Ishikawa (cell line): ENCODE measurements at regions not wholly inside any gene's neighbourhood (a gene's known extent, or its start where the extent isn't known, plus 50 kb on each side); places are given as distances from the start of the nearest gene placed in this dataset.

Experiments used
- CEBPB ChIP-seq: IDR thresholded peaks from 2 replicates; pipeline ENCODE4 v1.6.1; 2012
- CREB1 ChIP-seq: IDR thresholded peaks from 2 replicates; pipeline ENCODE4 v1.6.1; 2012; ENCODE audit warnings: low read depth
- EGR1 ChIP-seq: IDR thresholded peaks from 2 replicates; pipeline ENCODE4 v1.6.1; 2012
- EP300 ChIP-seq: IDR thresholded peaks from 2 replicates; pipeline ENCODE4 v1.6.1; 2012; ENCODE audit warnings: borderline replicate concordance
- FOXM1 ChIP-seq: IDR thresholded peaks from 2 replicates; pipeline ENCODE4 v1.6.1; 2012; ENCODE audit warnings: low read depth, borderline replicate concordance
- NFIC ChIP-seq: IDR thresholded peaks from 2 replicates; pipeline ENCODE4 v1.6.1; 2012
- RAD21 ChIP-seq: IDR thresholded peaks from 2 replicates; pipeline ENCODE4 v1.6.1; 2012; ENCODE audit warnings: low read depth
- TAF1 ChIP-seq: IDR thresholded peaks from 2 replicates; pipeline ENCODE4 v1.6.1; 2012; ENCODE audit warnings: low read depth, mild to moderate bottlenecking
- TCF12 ChIP-seq: IDR thresholded peaks from 2 replicates; pipeline ENCODE4 v1.6.1; 2012; ENCODE audit warnings: low read depth
- TEAD4 ChIP-seq: IDR thresholded peaks from 2 replicates; pipeline ENCODE4 v1.6.1; 2012
- YY1 ChIP-seq: IDR thresholded peaks from 2 replicates; pipeline ENCODE4 v1.6.1; 2012; ENCODE audit warnings: low read depth
- ZBTB7A ChIP-seq: IDR thresholded peaks from 2 replicates; pipeline ENCODE4 v1.6.1; 2012; ENCODE audit warnings: low read depth
- TF ChIP-seq, protein P1 (sequence below): IDR thresholded peaks from 2 replicates; pipeline ENCODE4 v1.6.1; 2012
- TF ChIP-seq, protein P2 (sequence below): IDR thresholded peaks from 2 replicates; pipeline ENCODE4 v1.6.1; 2012; ENCODE audit warnings: low read depth, mild to moderate bottlenecking
- TF ChIP-seq, protein P3 (sequence below): IDR thresholded peaks from 2 replicates; pipeline ENCODE4 v1.6.1; 2012

DNA sequence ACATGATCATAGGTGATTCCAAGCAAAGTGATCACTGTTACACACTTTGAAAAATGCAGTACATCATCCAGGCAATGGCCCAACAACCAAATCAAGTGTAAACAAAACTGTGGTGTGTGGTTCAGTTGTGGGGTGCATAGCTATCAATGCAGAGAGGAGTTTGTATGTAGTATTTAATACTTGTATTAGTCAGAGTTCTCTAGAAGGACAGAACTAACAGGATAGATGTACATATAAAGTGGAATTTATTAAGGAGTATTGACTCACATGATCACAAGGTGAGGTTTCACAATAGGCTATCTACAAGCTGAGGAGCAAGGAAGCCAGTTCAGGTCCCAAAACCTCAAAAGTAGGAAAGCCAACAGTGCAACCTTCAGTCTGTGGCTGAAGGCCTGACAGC lies 249.3 kb upstream of the HTR2A start:
- TF ChIP-seq TAF1, result no peak
- no peak for TF ChIP-seq TEAD4
- TF ChIP-seq ZBTB7A, result no peak
- TF ChIP-seq CEBPB, result no peak
- TF ChIP-seq, protein P1, sequence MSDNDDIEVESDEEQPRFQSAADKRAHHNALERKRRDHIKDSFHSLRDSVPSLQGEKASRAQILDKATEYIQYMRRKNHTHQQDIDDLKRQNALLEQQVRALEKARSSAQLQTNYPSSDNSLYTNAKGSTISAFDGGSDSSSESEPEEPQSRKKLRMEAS, result no peak
- no peak for TF ChIP-seq NFIC
- no peak for TF ChIP-seq RAD21
- TF ChIP-seq FOXM1, result no peak
- TF ChIP-seq, protein P2, sequence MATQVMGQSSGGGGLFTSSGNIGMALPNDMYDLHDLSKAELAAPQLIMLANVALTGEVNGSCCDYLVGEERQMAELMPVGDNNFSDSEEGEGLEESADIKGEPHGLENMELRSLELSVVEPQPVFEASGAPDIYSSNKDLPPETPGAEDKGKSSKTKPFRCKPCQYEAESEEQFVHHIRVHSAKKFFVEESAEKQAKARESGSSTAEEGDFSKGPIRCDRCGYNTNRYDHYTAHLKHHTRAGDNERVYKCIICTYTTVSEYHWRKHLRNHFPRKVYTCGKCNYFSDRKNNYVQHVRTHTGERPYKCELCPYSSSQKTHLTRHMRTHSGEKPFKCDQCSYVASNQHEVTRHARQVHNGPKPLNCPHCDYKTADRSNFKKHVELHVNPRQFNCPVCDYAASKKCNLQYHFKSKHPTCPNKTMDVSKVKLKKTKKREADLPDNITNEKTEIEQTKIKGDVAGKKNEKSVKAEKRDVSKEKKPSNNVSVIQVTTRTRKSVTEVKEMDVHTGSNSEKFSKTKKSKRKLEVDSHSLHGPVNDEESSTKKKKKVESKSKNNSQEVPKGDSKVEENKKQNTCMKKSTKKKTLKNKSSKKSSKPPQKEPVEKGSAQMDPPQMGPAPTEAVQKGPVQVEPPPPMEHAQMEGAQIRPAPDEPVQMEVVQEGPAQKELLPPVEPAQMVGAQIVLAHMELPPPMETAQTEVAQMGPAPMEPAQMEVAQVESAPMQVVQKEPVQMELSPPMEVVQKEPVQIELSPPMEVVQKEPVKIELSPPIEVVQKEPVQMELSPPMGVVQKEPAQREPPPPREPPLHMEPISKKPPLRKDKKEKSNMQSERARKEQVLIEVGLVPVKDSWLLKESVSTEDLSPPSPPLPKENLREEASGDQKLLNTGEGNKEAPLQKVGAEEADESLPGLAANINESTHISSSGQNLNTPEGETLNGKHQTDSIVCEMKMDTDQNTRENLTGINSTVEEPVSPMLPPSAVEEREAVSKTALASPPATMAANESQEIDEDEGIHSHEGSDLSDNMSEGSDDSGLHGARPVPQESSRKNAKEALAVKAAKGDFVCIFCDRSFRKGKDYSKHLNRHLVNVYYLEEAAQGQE, result no peak
- TF ChIP-seq, protein P3, sequence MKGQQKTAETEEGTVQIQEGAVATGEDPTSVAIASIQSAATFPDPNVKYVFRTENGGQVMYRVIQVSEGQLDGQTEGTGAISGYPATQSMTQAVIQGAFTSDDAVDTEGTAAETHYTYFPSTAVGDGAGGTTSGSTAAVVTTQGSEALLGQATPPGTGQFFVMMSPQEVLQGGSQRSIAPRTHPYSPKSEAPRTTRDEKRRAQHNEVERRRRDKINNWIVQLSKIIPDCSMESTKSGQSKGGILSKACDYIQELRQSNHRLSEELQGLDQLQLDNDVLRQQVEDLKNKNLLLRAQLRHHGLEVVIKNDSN, result no peak
- TF ChIP-seq YY1, result no peak
- TF ChIP-seq EGR1, result no peak
- TF ChIP-seq TCF12, result no peak
- no peak for TF ChIP-seq EP300
- no peak for TF ChIP-seq CREB1

DNA sequence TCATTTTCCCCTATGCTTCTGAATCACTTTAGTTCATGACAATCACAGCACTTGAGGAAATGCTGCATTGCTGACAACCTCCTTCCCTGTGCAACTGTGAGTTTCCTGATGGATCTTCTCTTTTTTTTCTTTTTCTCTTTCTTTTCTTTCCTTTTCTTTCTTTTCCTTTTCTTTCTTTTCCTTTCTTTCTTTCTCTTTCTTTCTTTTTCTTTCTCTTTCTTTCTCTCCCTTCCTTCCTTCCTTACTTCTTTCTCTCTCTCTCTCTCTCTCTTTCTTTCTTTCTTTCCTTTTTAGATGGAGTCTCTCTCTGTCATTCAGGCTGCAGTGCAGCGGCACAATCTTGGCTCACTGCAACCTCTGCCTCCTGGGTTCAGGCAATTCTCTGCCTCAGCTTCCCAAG lies 247.9 kb upstream of the HTR2A start:
- TF ChIP-seq NFIC (no peak), ZBTB7A (no peak), TCF12 (no peak), EGR1 (no peak), CEBPB (no peak), EP300 (no peak), TAF1 (no peak), TEAD4 (no peak), YY1 (no peak), RAD21 (no peak), FOXM1 (no peak), CREB1 (no peak)
- TF ChIP-seq, protein P1, result no peak
- TF ChIP-seq, protein P3, result no peak
- TF ChIP-seq, protein P2, result no peak

DNA sequence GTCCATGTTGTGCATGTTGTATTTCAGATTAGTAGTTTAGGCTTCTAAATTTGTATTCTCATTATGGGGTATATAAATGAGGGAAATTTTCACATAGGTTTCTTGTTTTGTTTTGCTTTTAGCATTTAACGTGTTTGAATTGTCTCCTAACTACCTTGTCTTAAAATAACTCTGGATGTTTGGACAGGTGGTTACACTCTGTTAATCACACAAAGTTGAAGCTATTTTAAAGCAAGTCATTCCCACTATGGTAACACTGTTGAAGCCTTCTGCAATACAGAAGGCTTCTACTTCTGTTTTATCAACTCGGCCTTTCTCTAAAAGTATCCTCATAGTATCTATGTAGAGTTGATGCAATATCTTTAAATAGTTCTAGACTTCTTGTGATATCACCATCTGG lies 245.3 kb upstream of the HTR2A start:
- TF ChIP-seq TEAD4 (no peak), EGR1 (no peak), EP300 (no peak), RAD21 (no peak), CREB1 (no peak)
- TF ChIP-seq, protein P1, result no peak

DNA sequence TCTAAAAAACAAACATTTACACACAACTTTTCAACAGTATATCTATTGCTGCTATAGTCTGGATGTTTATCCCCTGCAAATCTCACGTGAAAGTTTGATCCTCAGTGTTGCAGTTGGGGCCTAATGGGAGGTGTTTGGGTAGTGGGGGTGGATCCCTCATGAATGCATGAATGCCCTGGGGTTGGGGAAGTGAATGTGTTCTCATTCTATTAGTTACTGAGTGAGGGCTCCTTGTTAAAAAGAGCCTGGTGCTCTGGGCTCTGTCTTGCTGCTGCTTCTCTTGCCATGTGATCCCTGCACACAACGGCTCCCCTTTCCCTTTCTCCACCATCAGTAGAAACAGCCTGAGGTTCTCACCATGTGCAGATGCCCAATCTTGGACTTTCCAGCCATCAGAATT lies 242.7 kb upstream of the HTR2A start:
- TF ChIP-seq CREB1 (no peak), NFIC (no peak), TAF1 (no peak), FOXM1 (no peak), TEAD4 (no peak), EP300 (no peak), TCF12 (no peak)

DNA sequence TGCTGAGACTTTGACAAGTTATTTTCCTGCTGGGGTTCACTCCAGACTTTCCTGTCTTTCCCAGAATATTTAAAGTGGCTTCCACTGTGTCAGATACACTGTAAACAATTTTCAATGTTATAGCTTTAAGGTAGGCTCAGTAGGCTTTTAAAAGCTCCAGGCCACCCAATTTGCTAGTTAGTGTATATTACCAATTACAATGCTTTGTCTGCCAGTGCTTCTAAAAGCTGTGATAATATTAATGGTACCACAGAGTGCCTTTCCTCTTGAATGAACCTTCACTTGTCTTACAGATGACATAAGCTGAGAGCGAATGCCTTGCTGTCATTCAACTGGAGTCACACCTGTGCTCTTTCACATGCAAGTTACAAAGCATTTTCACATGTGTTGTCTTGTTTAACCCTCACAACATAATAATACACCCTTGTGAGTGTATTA lies 239.7 kb upstream of the HTR2A start:
- TF ChIP-seq, protein P1, result no peak
- TF ChIP-seq, protein P2, result no peak
